Stomach smooth muscle (tissue), 2 donors: ENCODE measurements at regions not wholly inside any gene's neighbourhood (a gene's known extent, or its start where the extent isn't known, plus 50 kb on each side); places are given as distances from the start of the nearest gene placed in this dataset.
A peak's percentile ranks its signal among the peaks of the same experiment; 100 is the strongest.

Source experiments
- H3K27ac ChIP-seq: one replicate; pipeline ENCODE4 v1.7.0; 2013; ENCODE audit warnings: mild to moderate bottlenecking, low read length, inconsistent platforms
- H3K27me3 ChIP-seq, 2 donors: one replicate each; pipeline ENCODE4 v1.7.0; 2013; ENCODE audit warnings: low read length in 2 of 2; ENCODE audit not compliant: insufficient read depth in 2 of 2, control insufficient read depth in 1 of 2
- H3K36me3 ChIP-seq, 2 donors: one replicate each; pipeline ENCODE4 v1.7.0; 2013; ENCODE audit warnings: low read length in 2 of 2; ENCODE audit not compliant: control insufficient read depth in 2 of 2, insufficient read depth in 2 of 2
- H3K4me1 ChIP-seq: one replicate; pipeline ENCODE4 v1.7.0; 2013; ENCODE audit warnings: low read length; ENCODE audit not compliant: control insufficient read depth, insufficient read depth
- H3K4me3 ChIP-seq, 2 donors: one replicate each; pipeline ENCODE4 v1.7.0; 2013; ENCODE audit warnings: low read length in 2 of 2
- H3K9ac ChIP-seq, 2 donors: one replicate each; pipeline ENCODE4 v1.7.0; 2013; ENCODE audit warnings: low read length in 2 of 2, mild to moderate bottlenecking in 1 of 2
- H3K9me3 ChIP-seq, 2 donors: one replicate each; pipeline ENCODE4 v1.7.0; 2013; ENCODE audit warnings: low read length in 2 of 2; ENCODE audit not compliant: control insufficient read depth in 2 of 2
- donor health status: healthy.
- donor health status: Pancreatic carcinoma.

GRCh38 chr2:71277536-71278103 is 50.7 kb upstream of the PAIP2B start:
- peaks cover 17 to 18% of the 10 kb centered on the region in 2 donors for H3K27me3 ChIP-seq
- peaks cover 20% of the 10 kb centered on the region for H3K4me1 ChIP-seq
- H3K36me3 ChIP-seq = no peaks in the 10 kb centered on the region
- no peaks in the 10 kb centered on the region for H3K9me3 ChIP-seq
- H3K9ac ChIP-seq = peak overlapping the region; percentile 9 to 36
- peak overlapping the region; percentile 24 for H3K27ac ChIP-seq
- peak overlapping the region; percentile 69 to 75 for H3K4me3 ChIP-seq

GRCh38 chr2:71277147-71277475 is 50.2 kb upstream of the PAIP2B start:
- Histone ChIP-seq H3K36me3 (no peaks in the 10 kb centered on the region), H3K4me3 (peak overlapping the region; percentile 69 to 75), H3K9me3 (no peaks in the 10 kb centered on the region), H3K4me1 (peaks cover 20% of the 10 kb centered on the region), H3K9ac (peak overlapping the region; percentile 9 to 29), H3K27ac (no peak overlapping the region), H3K27me3 (peaks cover 14 to 18% of the 10 kb centered on the region in 2 donors)

GRCh38 chr2:71276311-71277146 is 49.6 kb upstream of the PAIP2B start:
- H3K27me3 ChIP-seq = peaks cover 10 to 18% of the 10 kb centered on the region in 2 donors
- peak overlapping the region; percentile 13 to 29 for H3K9ac ChIP-seq
- no peak overlapping the region for H3K27ac ChIP-seq
- peak overlapping the region; percentile 69 to 75 for H3K4me3 ChIP-seq
- no peaks in the 10 kb centered on the region for H3K36me3 ChIP-seq
- H3K4me1 ChIP-seq = peaks cover 20% of the 10 kb centered on the region
- H3K9me3 ChIP-seq = no peaks in the 10 kb centered on the region
